SK-N-SH treated with all-trans-retinoic acid at 6 μM for 48 hours (cell line): ENCODE measurements at regions not wholly inside any gene's neighbourhood (a gene's known extent, or its start where the extent isn't known, plus 50 kb on each side); places are given as distances from the start of the nearest gene placed in this dataset.

Experiments used
- ATAC-seq: fragments of 200-7000 bp; cut with Tn5 transposase; 3 replicates; pipeline ENCODE4 v1.9.1; 2020; ENCODE audit warnings: mild to moderate bottlenecking, moderate library complexity
- ARNTL ChIP-seq: fragments of 450-650 bp; formaldehyde crosslinking; IDR thresholded peaks from 2 replicates; pipeline ENCODE4 v1.5.0; 2020; ENCODE audit warnings: low read depth, mild to moderate bottlenecking, moderate library complexity, borderline replicate concordance
- BACH2 ChIP-seq: fragments of 250-450 bp; sonication (Bioruptor Pico); IDR thresholded peaks from 2 replicates; pipeline ENCODE4 v1.9.0; 2021; ENCODE audit warnings: mild to moderate bottlenecking, borderline replicate concordance
- CSDC2 ChIP-seq: fragments of 250-450 bp; sonication (Bioruptor Pico); IDR thresholded peaks from 2 replicates; pipeline ENCODE4 v1.5.0; 2020; ENCODE audit warnings: mild to moderate bottlenecking, moderate library complexity
- CSRNP3 ChIP-seq: fragments of 250-450 bp; sonication (Bioruptor Pico); IDR thresholded peaks from 2 replicates; pipeline ENCODE4 v1.5.1; 2021; ENCODE audit warnings: mild to moderate bottlenecking, moderate library complexity
- ESRRG ChIP-seq: fragments of 250-450 bp; sonication (Bioruptor Pico); IDR thresholded peaks from 2 replicates; pipeline ENCODE4 v1.6.1; 2021; ENCODE audit warnings: mild to moderate bottlenecking
- GLIS3 ChIP-seq: fragments of 250-450 bp; sonication (Bioruptor Pico); IDR thresholded peaks from 2 replicates; pipeline ENCODE4 v1.5.0; 2020; ENCODE audit warnings: mild to moderate bottlenecking, moderate library complexity
- ISL1 ChIP-seq: fragments of 250-450 bp; sonication (Bioruptor Pico); IDR thresholded peaks from 2 replicates; pipeline ENCODE4 v2.1.2; 2022; ENCODE audit warnings: mild to moderate bottlenecking, moderate library complexity
- OSR1 ChIP-seq: fragments of 250-450 bp; sonication (Bioruptor Pico); IDR thresholded peaks from 2 replicates; pipeline ENCODE4 v1.8.0; 2022; ENCODE audit warnings: moderate library complexity, mild to moderate bottlenecking, inconsistent platforms
- PATZ1 ChIP-seq: fragments of 250-450 bp; sonication (Bioruptor Pico); IDR thresholded peaks from 2 replicates; pipeline ENCODE4 v1.8.0; 2020; ENCODE audit warnings: mild to moderate bottlenecking, moderate library complexity, borderline replicate concordance
- RARB ChIP-seq: fragments of 250-450 bp; sonication (Bioruptor Pico); IDR thresholded peaks from 2 replicates; pipeline ENCODE4 v1.8.0; 2021; ENCODE audit warnings: mild to moderate bottlenecking, moderate library complexity
- SNAI2 ChIP-seq: fragments of 250-450 bp; sonication (Bioruptor Pico); IDR thresholded peaks from 2 replicates; pipeline ENCODE4 v1.5.0; 2020; ENCODE audit warnings: mild to moderate bottlenecking, moderate library complexity
- TCF4 ChIP-seq: fragments of 250-450 bp; sonication (Bioruptor Pico); IDR thresholded peaks from 2 replicates; pipeline ENCODE4 v1.8.0; 2021; ENCODE audit warnings: mild to moderate bottlenecking, moderate library complexity, borderline replicate concordance
- ZC3H10 ChIP-seq: fragments of 250-450 bp; sonication (Bioruptor Pico); IDR thresholded peaks from 2 replicates; pipeline ENCODE4 v1.5.1; 2021; ENCODE audit warnings: mild to moderate bottlenecking, moderate library complexity
- ZFP3 ChIP-seq: fragments of 250-450 bp; sonication (Bioruptor Pico); IDR thresholded peaks from 2 replicates; pipeline ENCODE4 v1.5.0; 2020; ENCODE audit warnings: mild to moderate bottlenecking, moderate library complexity
- ZFP30 ChIP-seq: fragments of 450-650 bp; formaldehyde crosslinking; IDR thresholded peaks from 2 replicates; pipeline ENCODE4 v1.5.0; 2022; ENCODE audit warnings: mild to moderate bottlenecking, moderate library complexity
- ZNF70 ChIP-seq: fragments of 450-650 bp; formaldehyde crosslinking; IDR thresholded peaks from 2 replicates; pipeline ENCODE4 v1.5.0; 2020; ENCODE audit warnings: mild to moderate bottlenecking, moderate library complexity
- ZNF8 ChIP-seq: fragments of 450-650 bp; formaldehyde crosslinking; IDR thresholded peaks from 2 replicates; pipeline ENCODE4 v1.5.0; 2020; ENCODE audit warnings: mild to moderate bottlenecking, moderate library complexity
- TF ChIP-seq, protein P1 (sequence below): fragments of 250-450 bp; sonication (Bioruptor Pico); IDR thresholded peaks from 2 replicates; pipeline ENCODE4 v1.5.0; 2020; ENCODE audit warnings: mild to moderate bottlenecking, moderate library complexity
- TF ChIP-seq, protein P2 (sequence below): fragments of 250-450 bp; sonication (Bioruptor Pico); IDR thresholded peaks from 2 replicates; pipeline ENCODE4 v1.8.0; 2021; ENCODE audit warnings: low read depth, mild to moderate bottlenecking, moderate library complexity, borderline replicate concordance
- TF ChIP-seq, protein P3 (sequence below): fragments of 250-450 bp; sonication (Bioruptor Pico); IDR thresholded peaks from 2 replicates; pipeline ENCODE4 v1.5.1; 2020; ENCODE audit warnings: low read depth, mild to moderate bottlenecking, moderate library complexity

- TF ChIP-seq, protein P1, sequence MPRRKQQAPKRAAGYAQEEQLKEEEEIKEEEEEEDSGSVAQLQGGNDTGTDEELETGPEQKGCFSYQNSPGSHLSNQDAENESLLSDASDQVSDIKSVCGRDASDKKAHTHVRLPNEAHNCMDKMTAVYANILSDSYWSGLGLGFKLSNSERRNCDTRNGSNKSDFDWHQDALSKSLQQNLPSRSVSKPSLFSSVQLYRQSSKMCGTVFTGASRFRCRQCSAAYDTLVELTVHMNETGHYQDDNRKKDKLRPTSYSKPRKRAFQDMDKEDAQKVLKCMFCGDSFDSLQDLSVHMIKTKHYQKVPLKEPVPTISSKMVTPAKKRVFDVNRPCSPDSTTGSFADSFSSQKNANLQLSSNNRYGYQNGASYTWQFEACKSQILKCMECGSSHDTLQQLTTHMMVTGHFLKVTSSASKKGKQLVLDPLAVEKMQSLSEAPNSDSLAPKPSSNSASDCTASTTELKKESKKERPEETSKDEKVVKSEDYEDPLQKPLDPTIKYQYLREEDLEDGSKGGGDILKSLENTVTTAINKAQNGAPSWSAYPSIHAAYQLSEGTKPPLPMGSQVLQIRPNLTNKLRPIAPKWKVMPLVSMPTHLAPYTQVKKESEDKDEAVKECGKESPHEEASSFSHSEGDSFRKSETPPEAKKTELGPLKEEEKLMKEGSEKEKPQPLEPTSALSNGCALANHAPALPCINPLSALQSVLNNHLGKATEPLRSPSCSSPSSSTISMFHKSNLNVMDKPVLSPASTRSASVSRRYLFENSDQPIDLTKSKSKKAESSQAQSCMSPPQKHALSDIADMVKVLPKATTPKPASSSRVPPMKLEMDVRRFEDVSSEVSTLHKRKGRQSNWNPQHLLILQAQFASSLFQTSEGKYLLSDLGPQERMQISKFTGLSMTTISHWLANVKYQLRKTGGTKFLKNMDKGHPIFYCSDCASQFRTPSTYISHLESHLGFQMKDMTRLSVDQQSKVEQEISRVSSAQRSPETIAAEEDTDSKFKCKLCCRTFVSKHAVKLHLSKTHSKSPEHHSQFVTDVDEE (CRISPR knock-in tag) = no peak
- TF ChIP-seq ARNTL (CRISPR knock-in tag) = no peak
- no peak for TF ChIP-seq CSDC2 (CRISPR knock-in tag)
- no peak for TF ChIP-seq ESRRG (CRISPR knock-in tag)
- no peak for TF ChIP-seq ZC3H10 (CRISPR knock-in tag)
- no peak for TF ChIP-seq ZFP30 (CRISPR knock-in tag)
- no peak for TF ChIP-seq TCF4 (CRISPR knock-in tag)
Measured at GRCh38 chr4:180665481-180665880, 1577.7 kb upstream of the TENM3 start (continued).

DNA sequence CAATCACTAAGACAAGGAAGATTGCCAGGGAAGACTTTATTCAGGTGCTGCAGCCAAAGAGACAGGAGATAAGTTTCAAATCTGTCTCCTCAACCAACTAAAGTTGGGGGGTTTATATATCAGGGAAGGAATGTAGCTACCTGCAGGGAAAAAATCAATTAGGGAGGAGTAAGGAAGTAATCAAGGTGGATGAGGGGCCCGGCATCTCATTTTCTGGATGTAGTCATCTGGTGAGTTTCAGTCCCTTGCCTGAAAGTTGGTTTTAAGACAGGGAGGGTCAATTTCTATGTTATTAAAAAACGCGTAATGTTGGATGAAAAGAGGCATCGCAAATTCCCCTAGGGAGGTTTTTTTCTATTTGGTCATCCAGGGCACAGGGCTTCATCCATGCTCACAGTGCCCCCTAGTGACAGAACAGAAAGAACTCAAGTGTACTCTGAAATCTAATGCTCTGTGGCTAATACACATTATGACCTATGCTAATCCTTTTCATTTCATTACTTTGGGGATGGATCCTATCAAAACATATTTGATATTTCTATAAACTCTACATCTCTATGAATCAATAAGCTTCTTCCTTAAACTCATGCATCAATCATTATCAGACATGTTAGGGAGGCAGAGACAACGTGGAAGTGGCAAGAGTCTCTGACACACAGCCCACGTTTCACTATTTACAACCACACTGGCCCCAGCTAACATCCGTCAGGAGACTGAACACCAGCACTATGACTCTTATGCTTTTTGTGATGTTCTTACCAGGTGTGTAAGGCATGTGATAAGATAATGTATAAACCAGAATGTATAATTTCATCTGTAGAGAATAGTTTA lies 1577.0 kb upstream of the TENM3 start:
- peak; percentile 79 for ATAC-seq
- TF ChIP-seq ZNF8 (CRISPR knock-in tag) (no peak), BACH2 (no peak), ZNF70 (CRISPR knock-in tag) (peak; percentile 97), PATZ1 (CRISPR knock-in tag) (no peak)

DNA sequence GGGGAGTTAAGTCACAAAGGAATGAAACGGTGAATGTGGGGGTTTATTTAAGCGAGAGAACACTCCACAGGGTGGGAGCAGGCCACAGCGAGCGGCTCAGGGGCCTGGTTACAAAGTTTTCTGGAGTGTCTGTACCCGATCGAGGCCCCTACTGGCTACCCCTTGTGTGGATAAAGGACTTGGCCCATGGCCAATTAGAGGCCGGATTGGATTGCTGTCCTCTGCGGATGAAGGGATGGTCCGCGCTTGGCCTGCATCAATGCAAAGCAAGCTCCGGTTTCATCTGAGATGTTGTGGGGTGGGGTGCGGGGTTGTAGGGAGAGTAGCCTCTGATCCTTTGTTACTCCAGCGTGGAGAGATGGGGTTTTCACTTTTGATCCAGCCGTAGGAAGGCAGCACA lies 1574.5 kb upstream of the TENM3 start:
- ATAC-seq = no peak
- TF ChIP-seq ISL1 (CRISPR knock-in tag) (no peak), ZFP30 (CRISPR knock-in tag) (no peak), OSR1 (CRISPR knock-in tag) (no peak), GLIS3 (no peak), ESRRG (CRISPR knock-in tag) (no peak), PATZ1 (CRISPR knock-in tag) (no peak), ZFP3 (no peak), CSRNP3 (no peak), SNAI2 (CRISPR knock-in tag) (no peak), RARB (CRISPR knock-in tag) (no peak)
- TF ChIP-seq, protein P2, sequence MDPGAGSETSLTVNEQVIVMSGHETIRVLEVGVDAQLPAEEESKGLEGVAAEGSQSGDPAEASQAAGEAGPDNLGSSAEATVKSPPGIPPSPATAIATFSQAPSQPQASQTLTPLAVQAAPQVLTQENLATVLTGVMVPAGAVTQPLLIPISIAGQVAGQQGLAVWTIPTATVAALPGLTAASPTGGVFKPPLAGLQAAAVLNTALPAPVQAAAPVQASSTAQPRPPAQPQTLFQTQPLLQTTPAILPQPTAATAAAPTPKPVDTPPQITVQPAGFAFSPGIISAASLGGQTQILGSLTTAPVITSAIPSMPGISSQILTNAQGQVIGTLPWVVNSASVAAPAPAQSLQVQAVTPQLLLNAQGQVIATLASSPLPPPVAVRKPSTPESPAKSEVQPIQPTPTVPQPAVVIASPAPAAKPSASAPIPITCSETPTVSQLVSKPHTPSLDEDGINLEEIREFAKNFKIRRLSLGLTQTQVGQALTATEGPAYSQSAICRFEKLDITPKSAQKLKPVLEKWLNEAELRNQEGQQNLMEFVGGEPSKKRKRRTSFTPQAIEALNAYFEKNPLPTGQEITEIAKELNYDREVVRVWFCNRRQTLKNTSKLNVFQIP (CRISPR knock-in tag) = no peak
- TF ChIP-seq, protein P3, sequence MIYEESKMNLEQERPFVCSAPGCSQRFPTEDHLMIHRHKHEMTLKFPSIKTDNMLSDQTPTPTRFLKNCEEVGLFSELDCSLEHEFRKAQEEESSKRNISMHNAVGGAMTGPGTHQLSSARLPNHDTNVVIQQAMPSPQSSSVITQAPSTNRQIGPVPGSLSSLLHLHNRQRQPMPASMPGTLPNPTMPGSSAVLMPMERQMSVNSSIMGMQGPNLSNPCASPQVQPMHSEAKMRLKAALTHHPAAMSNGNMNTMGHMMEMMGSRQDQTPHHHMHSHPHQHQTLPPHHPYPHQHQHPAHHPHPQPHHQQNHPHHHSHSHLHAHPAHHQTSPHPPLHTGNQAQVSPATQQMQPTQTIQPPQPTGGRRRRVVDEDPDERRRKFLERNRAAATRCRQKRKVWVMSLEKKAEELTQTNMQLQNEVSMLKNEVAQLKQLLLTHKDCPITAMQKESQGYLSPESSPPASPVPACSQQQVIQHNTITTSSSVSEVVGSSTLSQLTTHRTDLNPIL (CRISPR knock-in tag) = no peak
